ENCODE measurements at regions not wholly inside any gene's neighbourhood (a gene's known extent, or its start where the extent isn't known, plus 50 kb on each side); places are given as distances from the start of the nearest gene placed in this dataset.

- no TSS peak for BruUV-seq (replicated peaks)
- ChIA-PET POLR2A (no interaction called here), RAD21 (ENCODE audit: low non-redundant PET in 1 of 2, low total read pairs in 2 of 2, uncharacterized antibody in 2 of 2, unreplicated experiment in 2 of 2) (no interaction called here), CTCF (no interaction called here)
- TF ChIP-seq POLR2A (IDR thresholded peaks at IDR 0.05; ENCODE audit: borderline replicate concordance, extremely low read depth, insufficient read depth, insufficient read length) (no peak), CBX3 (IDR thresholded peaks at IDR 0.05; ENCODE audit: low read depth) (no peak), EGR1 (IDR thresholded peaks at IDR 0.05; ENCODE audit: low read depth) (no peak), ELF1 (IDR thresholded peaks at IDR 0.05; ENCODE audit: borderline replicate concordance, low read depth) (no peak), JUND (IDR thresholded peaks at IDR 0.05) (no peak), TCF7L2 (IDR thresholded peaks at IDR 0.05; ENCODE audit: borderline replicate concordance, extremely low read depth, insufficient read depth, insufficient read length) (no peak), ZFX (IDR thresholded peaks at IDR 0.05) (no peak)
- TF ChIP-seq, protein P1, sequence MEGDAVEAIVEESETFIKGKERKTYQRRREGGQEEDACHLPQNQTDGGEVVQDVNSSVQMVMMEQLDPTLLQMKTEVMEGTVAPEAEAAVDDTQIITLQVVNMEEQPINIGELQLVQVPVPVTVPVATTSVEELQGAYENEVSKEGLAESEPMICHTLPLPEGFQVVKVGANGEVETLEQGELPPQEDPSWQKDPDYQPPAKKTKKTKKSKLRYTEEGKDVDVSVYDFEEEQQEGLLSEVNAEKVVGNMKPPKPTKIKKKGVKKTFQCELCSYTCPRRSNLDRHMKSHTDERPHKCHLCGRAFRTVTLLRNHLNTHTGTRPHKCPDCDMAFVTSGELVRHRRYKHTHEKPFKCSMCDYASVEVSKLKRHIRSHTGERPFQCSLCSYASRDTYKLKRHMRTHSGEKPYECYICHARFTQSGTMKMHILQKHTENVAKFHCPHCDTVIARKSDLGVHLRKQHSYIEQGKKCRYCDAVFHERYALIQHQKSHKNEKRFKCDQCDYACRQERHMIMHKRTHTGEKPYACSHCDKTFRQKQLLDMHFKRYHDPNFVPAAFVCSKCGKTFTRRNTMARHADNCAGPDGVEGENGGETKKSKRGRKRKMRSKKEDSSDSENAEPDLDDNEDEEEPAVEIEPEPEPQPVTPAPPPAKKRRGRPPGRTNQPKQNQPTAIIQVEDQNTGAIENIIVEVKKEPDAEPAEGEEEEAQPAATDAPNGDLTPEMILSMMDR (IDR thresholded peaks at IDR 0.05 in 2 of 3, conservative IDR thresholded peaks at IDR 0.05 in 1 of 3; ENCODE audit: borderline replicate concordance in 1 of 3, insufficient read depth in 1 of 3, low read depth in 2 of 3, low read length in 2 of 3), result no peak
- H3K27me3 ChIP-seq (ENCODE audit: insufficient read depth, low read length), result peaks cover 10% of the 10 kb centered on the region
- no peaks in the 10 kb centered on the region for H3K9me2 ChIP-seq (ENCODE audit: insufficient read depth)
- no peak overlapping the region for H3K27ac ChIP-seq (ENCODE audit: low read depth, low read length)
- no peaks in the 10 kb centered on the region for H3K9me3 ChIP-seq (ENCODE audit: control insufficient read depth in 1 of 2, insufficient read depth in 1 of 2, low read depth in 1 of 2, low read length in 2 of 2)
- ATAC-seq (no peak), DNase-seq (ENCODE audit: low read depth, low spot score) (no peak)
- H3K4me1 ChIP-seq (ENCODE audit: control insufficient read depth in 1 of 2, insufficient read depth in 2 of 2, low read length in 2 of 2), result no peaks in the 10 kb centered on the region
- intact Hi-C loops (cut with micrococcal nuclease), result no loop called here
- no peaks in the 10 kb centered on the region for H3K36me3 ChIP-seq (ENCODE audit: control insufficient read depth in 1 of 2, insufficient read depth in 2 of 2, low read length in 2 of 2)
- no peak overlapping the region for H3K9ac ChIP-seq (ENCODE audit: low read length)
- H4K20me1 ChIP-seq (ENCODE audit: insufficient read depth), result no peaks in the 10 kb centered on the region
- H3K4me2 ChIP-seq (ENCODE audit: low read length), result no peak overlapping the region
- no peaks in the 10 kb centered on the region for H3K79me2 ChIP-seq (ENCODE audit: insufficient read depth, low read length)
- H3K4me3 ChIP-seq (replicated peaks in 1 of 2; ENCODE audit: low read depth in 1 of 2, low read length in 2 of 2), result no peak overlapping the region
- no peak overlapping the region for H2AFZ ChIP-seq (ENCODE audit: low read depth, low read length, poor library complexity, severe bottlenecking)
These were observed 148.0 kb downstream of the USP46 start for GRCh38 chr4:52510939-52511565.

GRCh38 chr4:52511825-52512224, 147.3 kb downstream of the USP46 start:
- peaks cover 4% of the 10 kb centered on the region; the same call in 1 of the 2 replicates for H3K27me3 ChIP-seq (ENCODE audit: insufficient read depth, low read length)
- no peak for DNase-seq (ENCODE audit: low read depth, low spot score)
- no peak overlapping the region for H3K27ac ChIP-seq (ENCODE audit: low read depth, low read length)
- H3K9me3 ChIP-seq (ENCODE audit: control insufficient read depth in 1 of 2, insufficient read depth in 1 of 2, low read depth in 1 of 2, low read length in 2 of 2), result no peaks in the 10 kb centered on the region
- H3K79me2 ChIP-seq (ENCODE audit: insufficient read depth, low read length), result no peaks in the 10 kb centered on the region
- TF ChIP-seq TCF7L2 (IDR thresholded peaks at IDR 0.05; ENCODE audit: borderline replicate concordance, extremely low read depth, insufficient read depth, insufficient read length), result no peak
- no peak for TF ChIP-seq RAD21 (IDR thresholded peaks at IDR 0.05; ENCODE audit: low read depth)
- TF ChIP-seq ZNF274 (IDR thresholded peaks at IDR 0.05; ENCODE audit: low read depth, low read length), result no peak
- TF ChIP-seq FOSL1 (IDR thresholded peaks at IDR 0.05; ENCODE audit: low read depth), result no peak
- TF ChIP-seq ZBTB33 (IDR thresholded peaks at IDR 0.05; ENCODE audit: extremely low read depth, insufficient replicate concordance, low read length), result no peak
- no peak for ATAC-seq
- ChIA-PET POLR2A (no interaction called here), CTCF (no interaction called here), RAD21 (ENCODE audit: low non-redundant PET in 1 of 2, low total read pairs in 2 of 2, uncharacterized antibody in 2 of 2, unreplicated experiment in 2 of 2) (no interaction called here)
- no TSS peak for BruUV-seq (replicated peaks)
- H3K4me1 ChIP-seq (ENCODE audit: control insufficient read depth in 1 of 2, insufficient read depth in 2 of 2, low read length in 2 of 2), result no peaks in the 10 kb centered on the region
- no peaks in the 10 kb centered on the region for H4K20me1 ChIP-seq (ENCODE audit: insufficient read depth)
- no peak overlapping the region for H3K4me2 ChIP-seq (ENCODE audit: low read length)
- H3K9me2 ChIP-seq (ENCODE audit: insufficient read depth), result no peaks in the 10 kb centered on the region
- no peak overlapping the region for H3K9ac ChIP-seq (ENCODE audit: low read length)
- H3K36me3 ChIP-seq (ENCODE audit: control insufficient read depth in 1 of 2, insufficient read depth in 2 of 2, low read length in 2 of 2), result no peaks in the 10 kb centered on the region
- no peak overlapping the region for H3K4me3 ChIP-seq (replicated peaks in 1 of 2; ENCODE audit: low read depth in 1 of 2, low read length in 2 of 2)
- intact Hi-C loops (cut with micrococcal nuclease), result no loop called here
- H2AFZ ChIP-seq (ENCODE audit: low read depth, low read length, poor library complexity, severe bottlenecking), result no peak overlapping the region
